Right lobe of liver (tissue), 4 donors: ENCODE measurements at regions not wholly inside any gene's neighbourhood (a gene's known extent, or its start where the extent isn't known, plus 50 kb on each side); places are given as distances from the start of the nearest gene placed in this dataset.

Experiments used
- CTCF ChIP-seq, 4 donors: fragments of 200-600 bp in 3 of 4; fragments of 450-650 bp in 1 of 4; IDR thresholded peaks; one replicate each; pipeline versions ENCODE4 v1.5.1 to v1.8.0; 2016 to 2022; ENCODE audit warnings: antibody characterized with exemption in 4 of 4, mild to moderate bottlenecking in 2 of 4
- POLR2A ChIP-seq: fragments of 450-650 bp; IDR thresholded peaks from one replicate; pipeline ENCODE4 v1.6.1; 2017; ENCODE audit warnings: antibody characterized with exemption, mild to moderate bottlenecking
- donor health status: DM: no; HTN: no; CAD: no.
- donor health status: DM: no; HTN: no; CAD: no.
- donor health status: DM: no; HTN: yes; CAD: no.

GRCh38 chr10:4195213-4195612 is 410.2 kb upstream of the KLF6 start:
- TF ChIP-seq CTCF (IDR thresholded peaks at IDR 0.05) (no peak), POLR2A (no peak)
